ENCODE measurements at regions not wholly inside any gene's neighbourhood (a gene's known extent, or its start where the extent isn't known, plus 50 kb on each side); places are given as distances from the start of the nearest gene placed in this dataset.

GRCh38 chr6:6908121-6908520, 199.6 kb upstream of the RREB1 start:
- TF ChIP-seq, protein P1, sequence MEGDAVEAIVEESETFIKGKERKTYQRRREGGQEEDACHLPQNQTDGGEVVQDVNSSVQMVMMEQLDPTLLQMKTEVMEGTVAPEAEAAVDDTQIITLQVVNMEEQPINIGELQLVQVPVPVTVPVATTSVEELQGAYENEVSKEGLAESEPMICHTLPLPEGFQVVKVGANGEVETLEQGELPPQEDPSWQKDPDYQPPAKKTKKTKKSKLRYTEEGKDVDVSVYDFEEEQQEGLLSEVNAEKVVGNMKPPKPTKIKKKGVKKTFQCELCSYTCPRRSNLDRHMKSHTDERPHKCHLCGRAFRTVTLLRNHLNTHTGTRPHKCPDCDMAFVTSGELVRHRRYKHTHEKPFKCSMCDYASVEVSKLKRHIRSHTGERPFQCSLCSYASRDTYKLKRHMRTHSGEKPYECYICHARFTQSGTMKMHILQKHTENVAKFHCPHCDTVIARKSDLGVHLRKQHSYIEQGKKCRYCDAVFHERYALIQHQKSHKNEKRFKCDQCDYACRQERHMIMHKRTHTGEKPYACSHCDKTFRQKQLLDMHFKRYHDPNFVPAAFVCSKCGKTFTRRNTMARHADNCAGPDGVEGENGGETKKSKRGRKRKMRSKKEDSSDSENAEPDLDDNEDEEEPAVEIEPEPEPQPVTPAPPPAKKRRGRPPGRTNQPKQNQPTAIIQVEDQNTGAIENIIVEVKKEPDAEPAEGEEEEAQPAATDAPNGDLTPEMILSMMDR (conservative IDR thresholded peaks at IDR 0.05; ENCODE audit: low read length), result no peak
- no peak for TF ChIP-seq EZH2phosphoT487 (IDR thresholded peaks at IDR 0.05; ENCODE audit: borderline replicate concordance, low read depth, low read length)
